HCT116 (cell line): ENCODE measurements at regions not wholly inside any gene's neighbourhood (a gene's known extent, or its start where the extent isn't known, plus 50 kb on each side); places are given as distances from the start of the nearest gene placed in this dataset.
"Not testable (repeated sequence)": the region's sequence is repeated elsewhere in the genome, so short reads cannot be mapped to it uniquely, and the experiment has no call there.

ENCODE experiments used
- ATAC-seq: fragments of 200-7000 bp; cut with Tn5 transposase; 2 replicates; pipeline ENCODE4 v1.9.1; 2020; ENCODE audit warnings: mild to moderate bottlenecking, moderate library complexity
- BruUV-seq: library from RNA; stranded (reverse); fragments of 400-500 nt; replicated peaks from 2 replicates; lab custom pipeline; 2021; lab: Mats Ljungman, UMichigan
- CTCF ChIA-PET: fragments of 300-600 bp; sonication (Branson Sonifier 250); formaldehyde crosslinking; loops from one replicate; lab custom pipeline; 2021; ENCODE audit warnings: antibody characterized with exemption; lab: Charles Lee
- POLR2A ChIA-PET: fragments of 300-600, 350-600 bp; sonication (Branson Sonifier 250); formaldehyde crosslinking; loops from one replicate; lab custom pipeline; 2021; ENCODE audit warnings: antibody characterized with exemption; lab: Charles Lee
- RAD21 ChIA-PET, 2 experiments: fragments of 300-600 bp; sonication (Branson Sonifier 250); formaldehyde crosslinking; loops; one replicate each; lab custom pipeline; 2023; ENCODE audit warnings: low total read pairs in 2 of 2; ENCODE audit not compliant: uncharacterized antibody in 2 of 2, unreplicated experiment in 2 of 2, low non-redundant PET in 1 of 2; lab: Charles Lee
- DNase-seq: peaks from one replicate; pipeline ENCODE4 v3.0.0-alpha.2; 2010; ENCODE audit warnings: low read depth, low spot score
- H2AFZ ChIP-seq: fragments of 200-600 bp; shearing (Covaris generic), sonication (generic); 2 replicates; pipeline ENCODE4 v1.6.1; 2017; ENCODE audit warnings: low read depth, mixed run types, mixed read lengths, antibody characterized with exemption, low read length; ENCODE audit not compliant: poor library complexity, severe bottlenecking
- H3K27ac ChIP-seq: 2 replicates; pipeline ENCODE4 v1.5.1; 2012; ENCODE audit warnings: low read depth, low read length
- H3K27me3 ChIP-seq: fragments of 200-600 bp; sonication (generic); 2 replicates; pipeline ENCODE4 v1.6.1; 2016; ENCODE audit warnings: mixed run types, low read length, mixed read lengths; ENCODE audit not compliant: insufficient read depth
- H3K36me3 ChIP-seq, 2 experiments: fragments of 200-500 bp in 1 of 2; fragments of 200-600 bp in 1 of 2; sonication (Bioruptor generic) in 1 of 2; sonication (generic) in 1 of 2; 2 replicates each; pipeline versions ENCODE4 v1.5.1 to v1.6.1; 2014 to 2016; ENCODE audit warnings: low read length in 2 of 2, inconsistent platforms in 1 of 2, mixed read lengths in 1 of 2, mixed run types in 1 of 2; ENCODE audit not compliant: insufficient read depth in 2 of 2, control insufficient read depth in 1 of 2
- H3K4me1 ChIP-seq, 2 experiments: fragments of 200-600 bp in 1 of 2; sonication (generic) in 1 of 2; 2 replicates each; pipeline versions ENCODE4 v1.5.1 to v1.6.1; 2012 to 2017; ENCODE audit warnings: low read length in 2 of 2, inconsistent platforms in 1 of 2, mild to moderate bottlenecking in 1 of 2, mixed read lengths in 1 of 2, mixed run types in 1 of 2, moderate library complexity in 1 of 2; ENCODE audit not compliant: insufficient read depth in 2 of 2, control insufficient read depth in 1 of 2
- H3K4me2 ChIP-seq: fragments of 200-600 bp; sonication (generic); 2 replicates; pipeline ENCODE4 v1.6.1; 2017; ENCODE audit warnings: mixed run types, low read length, mixed read lengths
- H3K4me3 ChIP-seq, 2 experiments: fragments of 200-600 bp in 1 of 2; sonication (generic) in 1 of 2; replicated peaks in 1 of 2; 2 replicates each; pipeline ENCODE4 v1.5.1; 2011 to 2016; ENCODE audit warnings: low read length in 2 of 2, control low read depth in 1 of 2, low read depth in 1 of 2, mild to moderate bottlenecking in 1 of 2, mixed read lengths in 1 of 2, mixed run types in 1 of 2
- H3K79me2 ChIP-seq: fragments of 200-600 bp; sonication (generic); 2 replicates; pipeline ENCODE4 v1.6.1; 2017; ENCODE audit warnings: mild to moderate bottlenecking, mixed run types, low read length, moderate library complexity, mixed read lengths; ENCODE audit not compliant: insufficient read depth
- H3K9ac ChIP-seq: fragments of 200-600 bp; sonication (generic); 2 replicates; pipeline ENCODE4 v1.6.1; 2016; ENCODE audit warnings: low read length, mixed read lengths
- H3K9me2 ChIP-seq: fragments of 200-600 bp; sonication (generic), shearing (Covaris generic); 2 replicates; pipeline ENCODE4 v1.6.1; 2017; ENCODE audit warnings: mixed run types, mild to moderate bottlenecking, moderate library complexity; ENCODE audit not compliant: insufficient read depth
- H3K9me3 ChIP-seq, 2 experiments: fragments of 200-500 bp in 1 of 2; fragments of 200-600 bp in 1 of 2; sonication (Bioruptor generic) in 1 of 2; sonication (generic) in 1 of 2; 2 replicates each; pipeline ENCODE4 v1.6.1; 2014 to 2017; ENCODE audit warnings: low read length in 2 of 2, mixed read lengths in 2 of 2, inconsistent platforms in 1 of 2, low read depth in 1 of 2, mild to moderate bottlenecking in 1 of 2, mixed run types in 1 of 2, moderate library complexity in 1 of 2; ENCODE audit not compliant: control insufficient read depth in 1 of 2, insufficient read depth in 1 of 2
- H4K20me1 ChIP-seq: fragments of 200-600 bp; sonication (generic), shearing (Covaris generic); 2 replicates; pipeline ENCODE4 v1.6.1; 2017; ENCODE audit warnings: mixed run types, mild to moderate bottlenecking, moderate library complexity; ENCODE audit not compliant: insufficient read depth
- CBX3 ChIP-seq: IDR thresholded peaks from 2 replicates; pipeline ENCODE4 v1.6.1; 2012; ENCODE audit warnings: low read depth
- CEBPB ChIP-seq: IDR thresholded peaks from 2 replicates; pipeline ENCODE4 v1.6.1; 2012; ENCODE audit warnings: low read depth
- ELF1 ChIP-seq: IDR thresholded peaks from 2 replicates; pipeline ENCODE4 v1.6.1; 2012; ENCODE audit warnings: low read depth, borderline replicate concordance
- EZH2 ChIP-seq: fragments of 200-600 bp; sonication (generic); IDR thresholded peaks from 2 replicates; pipeline ENCODE4 v1.6.1; 2017; ENCODE audit warnings: antibody characterized with exemption, mixed run types
- SP1 ChIP-seq: IDR thresholded peaks from 2 replicates; pipeline ENCODE4 v1.6.1; 2012; ENCODE audit warnings: low read depth
- SRF ChIP-seq: IDR thresholded peaks from 2 replicates; pipeline ENCODE4 v1.6.1; 2012; ENCODE audit warnings: low read depth
- YY1 ChIP-seq: IDR thresholded peaks from 2 replicates; pipeline ENCODE4 v1.6.1; 2011; ENCODE audit warnings: low read length, low read depth, moderate library complexity, mild to moderate bottlenecking; ENCODE audit not compliant: insufficient replicate concordance; ENCODE audit errors: extremely low read depth
- ZFX ChIP-seq: fragments of 450-650 bp; IDR thresholded peaks from 2 replicates; pipeline ENCODE4 v1.6.1; 2017
- intact Hi-C: fragments of 100-400 bp; cut with micrococcal nuclease; formaldehyde crosslinking; loops from 2 replicates; pipeline ENCODE4 v1.10.0; 2022
- TF ChIP-seq, protein P1 (sequence below): IDR thresholded peaks from 2 replicates; pipeline ENCODE4 v1.6.1; 2012; ENCODE audit warnings: low read depth
- TF ChIP-seq, protein P2 (sequence below): IDR thresholded peaks from 2 replicates; pipeline ENCODE4 v1.6.1; 2012
- TF ChIP-seq, protein P3 (sequence below): IDR thresholded peaks from 2 replicates; pipeline ENCODE4 v1.6.1; 2012

DNA sequence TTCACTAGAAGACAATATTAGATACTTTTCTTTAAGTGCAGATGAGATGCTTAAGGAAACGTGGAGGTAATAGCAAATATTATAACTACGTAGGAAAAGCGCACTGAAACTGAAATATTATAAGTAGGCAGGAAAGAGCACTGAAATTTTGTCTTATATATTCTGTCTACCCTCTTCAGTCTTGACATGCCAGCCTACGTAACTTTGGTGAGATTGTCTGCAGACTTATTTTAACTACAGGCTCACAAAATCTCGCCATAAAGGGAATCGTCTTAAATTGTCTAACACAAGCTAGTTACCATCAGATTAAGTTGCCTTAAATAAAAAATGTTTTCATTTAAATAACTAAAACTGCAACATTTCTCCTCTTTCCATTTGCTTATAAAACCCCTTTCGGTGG, 280.1 kb upstream of the PTER start:
- RAD21 ChIA-PET, result no interaction called here
- Histone ChIP-seq H4K20me1 (no peaks in the 10 kb centered on the region; the same call in 1 of the 2 replicates), H3K4me3 (no peak overlapping the region), H3K9me3 (no peaks in the 10 kb centered on the region), H3K9me2 (no peaks in the 10 kb centered on the region), H3K4me2 (no peak overlapping the region), H3K9ac (no peak overlapping the region), H3K27ac (no peak overlapping the region), H2AFZ (no peak overlapping the region), H3K79me2 (no peaks in the 10 kb centered on the region), H3K27me3 (peaks cover 20% of the 10 kb centered on the region; the same call in 1 of the 2 replicates), H3K36me3 (no peaks in the 10 kb centered on the region), H3K4me1 (no peaks in the 10 kb centered on the region)
- TF ChIP-seq ELF1 (no peak), CBX3 (no peak), SP1 (no peak), ZFX (no peak), CEBPB (no peak), SRF (no peak), EZH2 (no peak), YY1 (no peak)
- TF ChIP-seq, protein P1, sequence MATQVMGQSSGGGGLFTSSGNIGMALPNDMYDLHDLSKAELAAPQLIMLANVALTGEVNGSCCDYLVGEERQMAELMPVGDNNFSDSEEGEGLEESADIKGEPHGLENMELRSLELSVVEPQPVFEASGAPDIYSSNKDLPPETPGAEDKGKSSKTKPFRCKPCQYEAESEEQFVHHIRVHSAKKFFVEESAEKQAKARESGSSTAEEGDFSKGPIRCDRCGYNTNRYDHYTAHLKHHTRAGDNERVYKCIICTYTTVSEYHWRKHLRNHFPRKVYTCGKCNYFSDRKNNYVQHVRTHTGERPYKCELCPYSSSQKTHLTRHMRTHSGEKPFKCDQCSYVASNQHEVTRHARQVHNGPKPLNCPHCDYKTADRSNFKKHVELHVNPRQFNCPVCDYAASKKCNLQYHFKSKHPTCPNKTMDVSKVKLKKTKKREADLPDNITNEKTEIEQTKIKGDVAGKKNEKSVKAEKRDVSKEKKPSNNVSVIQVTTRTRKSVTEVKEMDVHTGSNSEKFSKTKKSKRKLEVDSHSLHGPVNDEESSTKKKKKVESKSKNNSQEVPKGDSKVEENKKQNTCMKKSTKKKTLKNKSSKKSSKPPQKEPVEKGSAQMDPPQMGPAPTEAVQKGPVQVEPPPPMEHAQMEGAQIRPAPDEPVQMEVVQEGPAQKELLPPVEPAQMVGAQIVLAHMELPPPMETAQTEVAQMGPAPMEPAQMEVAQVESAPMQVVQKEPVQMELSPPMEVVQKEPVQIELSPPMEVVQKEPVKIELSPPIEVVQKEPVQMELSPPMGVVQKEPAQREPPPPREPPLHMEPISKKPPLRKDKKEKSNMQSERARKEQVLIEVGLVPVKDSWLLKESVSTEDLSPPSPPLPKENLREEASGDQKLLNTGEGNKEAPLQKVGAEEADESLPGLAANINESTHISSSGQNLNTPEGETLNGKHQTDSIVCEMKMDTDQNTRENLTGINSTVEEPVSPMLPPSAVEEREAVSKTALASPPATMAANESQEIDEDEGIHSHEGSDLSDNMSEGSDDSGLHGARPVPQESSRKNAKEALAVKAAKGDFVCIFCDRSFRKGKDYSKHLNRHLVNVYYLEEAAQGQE, result no peak
- TF ChIP-seq, protein P2, sequence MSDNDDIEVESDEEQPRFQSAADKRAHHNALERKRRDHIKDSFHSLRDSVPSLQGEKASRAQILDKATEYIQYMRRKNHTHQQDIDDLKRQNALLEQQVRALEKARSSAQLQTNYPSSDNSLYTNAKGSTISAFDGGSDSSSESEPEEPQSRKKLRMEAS, result no peak
- TF ChIP-seq, protein P3, sequence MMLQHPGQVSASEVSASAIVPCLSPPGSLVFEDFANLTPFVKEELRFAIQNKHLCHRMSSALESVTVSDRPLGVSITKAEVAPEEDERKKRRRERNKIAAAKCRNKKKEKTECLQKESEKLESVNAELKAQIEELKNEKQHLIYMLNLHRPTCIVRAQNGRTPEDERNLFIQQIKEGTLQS, result no peak
- BruUV-seq, result no TSS peak
- POLR2A ChIA-PET, result no interaction called here
- CTCF ChIA-PET, result no interaction called here
- intact Hi-C loops, result no loop called here
- ATAC-seq (no peak), DNase-seq (no peak)

DNA sequence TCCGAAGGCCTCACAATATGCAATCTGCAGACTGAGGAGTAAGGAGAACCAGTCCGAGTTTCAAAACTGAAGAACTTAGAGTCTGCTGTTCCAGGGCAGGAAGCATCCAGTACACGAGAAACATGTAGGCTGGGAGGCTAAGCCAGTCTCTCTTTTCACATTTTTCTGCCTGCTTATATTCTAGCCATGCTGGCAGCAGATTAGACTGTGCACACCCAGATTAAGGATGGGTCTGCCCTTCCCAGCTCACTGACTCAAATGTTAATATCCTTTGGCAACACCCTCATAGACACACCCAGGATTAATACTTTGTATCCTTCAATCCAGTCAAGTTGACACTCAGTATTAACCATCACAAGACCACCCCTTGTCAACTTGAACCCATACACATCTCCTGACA, 271.7 kb upstream of the PTER start:
- POLR2A ChIA-PET, H3K9ac ChIP-seq, RAD21 ChIA-PET, H4K20me1 ChIP-seq, H3K9me2 ChIP-seq, H3K36me3 ChIP-seq, intact Hi-C loops, CTCF ChIA-PET, H3K4me2 ChIP-seq, H3K4me1 ChIP-seq, H3K9me3 ChIP-seq, ATAC-seq, H3K4me3 ChIP-seq, BruUV-seq, H2AFZ ChIP-seq, H3K27ac ChIP-seq, DNase-seq, H3K27me3 ChIP-seq, H3K79me2 ChIP-seq: not testable (repeated sequence)
